NCI-H146 (cell line): ENCODE measurements at regions not wholly inside any gene's neighbourhood (a gene's known extent, or its start where the extent isn't known, plus 50 kb on each side); places are given as distances from the start of the nearest gene placed in this dataset.
"Not testable (repeated sequence)": the region's sequence is repeated elsewhere in the genome, so short reads cannot be mapped to it uniquely, and the experiment has no call there.

Experiments used
- DNase-seq: peaks from one replicate; lab custom pipeline; 2025; lab: John Stamatoyannopoulos, UW

GRCh38 chr11:81888391-81888790 lies 845.3 kb downstream of the FAM181B start:
- no peak for DNase-seq

GRCh38 chr11:81887671-81888070 lies 846.0 kb downstream of the FAM181B start:
- DNase-seq: no peak

- no peak for DNase-seq
Observed at GRCh38 chr11:81886406-81887075, 847.1 kb downstream of the FAM181B start.

GRCh38 chr11:81874635-81875034 lies 859.0 kb downstream of the FAM181B start:
- no peak for DNase-seq

GRCh38 chr11:81870815-81871214 lies 862.8 kb downstream of the FAM181B start:
- DNase-seq: no peak

GRCh38 chr11:81870066-81870412 lies 863.6 kb downstream of the FAM181B start:
- DNase-seq: no peak

GRCh38 chr11:81869351-81870065 lies 864.2 kb downstream of the FAM181B start:
- no peak for DNase-seq

- no peak for DNase-seq
Observed at GRCh38 chr11:81866896-81867295, 866.8 kb downstream of the FAM181B start.

- no peak for DNase-seq
Observed at GRCh38 chr11:81857386-81857785, 876.3 kb downstream of the FAM181B start.

GRCh38 chr11:81853791-81854190 lies 879.9 kb downstream of the FAM181B start:
- DNase-seq: no peak

GRCh38 chr11:81852896-81853295 lies 880.8 kb downstream of the FAM181B start:
- DNase-seq: no peak

- DNase-seq: no peak
Observed at GRCh38 chr11:81840380-81840779, 893.3 kb downstream of the FAM181B start.

- no peak for DNase-seq
Observed at GRCh38 chr11:81839976-81840375, 893.7 kb downstream of the FAM181B start.

GRCh38 chr11:81839016-81839415 lies 894.6 kb downstream of the FAM181B start:
- DNase-seq: no peak

GRCh38 chr11:81829976-81830375 lies 903.7 kb downstream of the FAM181B start:
- DNase-seq: no peak

GRCh38 chr11:81825346-81825745 lies 908.3 kb downstream of the FAM181B start:
- DNase-seq: no peak

- DNase-seq: no peak
Observed at GRCh38 chr11:81819462-81819861, 914.2 kb downstream of the FAM181B start.

GRCh38 chr11:81804858-81805257 lies 928.8 kb downstream of the FAM181B start:
- no peak for DNase-seq

GRCh38 chr11:81802591-81802990 lies 931.1 kb downstream of the FAM181B start:
- DNase-seq: no peak

GRCh38 chr11:81792416-81792815 lies 941.2 kb downstream of the FAM181B start:
- no peak for DNase-seq

GRCh38 chr11:81787584-81788049 lies 946.0 kb downstream of the FAM181B start:
- no peak for DNase-seq

GRCh38 chr11:81772166-81772565 lies 961.5 kb downstream of the FAM181B start:
- no peak for DNase-seq

- not testable (repeated sequence) for DNase-seq
Observed at GRCh38 chr11:81769906-81770305, 963.8 kb downstream of the FAM181B start.
